ENCODE measurements at regions not wholly inside any gene's neighbourhood (a gene's known extent, or its start where the extent isn't known, plus 50 kb on each side); places are given as distances from the start of the nearest gene placed in this dataset.

GRCh38 chr5:89004379-89004778 lies 121.4 kb upstream of the MEF2C start:
- DNase-seq (ENCODE audit: low read depth) = no peak
- no peak overlapping the region for H3K4me3 ChIP-seq (ENCODE audit: low read depth, low read length)
- no peak for TF ChIP-seq CTCF (conservative IDR thresholded peaks at IDR 0.05; ENCODE audit: low read depth, low read length)

GRCh38 chr5:89003563-89004036 lies 120.6 kb upstream of the MEF2C start:
- H3K4me3 ChIP-seq (ENCODE audit: low read depth, low read length) = no peak overlapping the region
- no peak for DNase-seq (ENCODE audit: low read depth)
- no peak for TF ChIP-seq CTCF (conservative IDR thresholded peaks at IDR 0.05; ENCODE audit: low read depth, low read length)

- DNase-seq (ENCODE audit: low read depth) = no peak
- H3K4me3 ChIP-seq (ENCODE audit: low read depth, low read length) = no peak overlapping the region
- TF ChIP-seq CTCF (conservative IDR thresholded peaks at IDR 0.05; ENCODE audit: low read depth, low read length) = no peak
Measured at GRCh38 chr5:88999853-89000252, 116.9 kb upstream of the MEF2C start.

- no peak for TF ChIP-seq CTCF (conservative IDR thresholded peaks at IDR 0.05; ENCODE audit: low read depth, low read length)
- H3K4me3 ChIP-seq (ENCODE audit: low read depth, low read length) = no peak overlapping the region
- DNase-seq (ENCODE audit: low read depth) = no peak
Measured at GRCh38 chr5:88997937-88998336, 115.0 kb upstream of the MEF2C start.

- TF ChIP-seq CTCF (conservative IDR thresholded peaks at IDR 0.05; ENCODE audit: low read depth, low read length) = no peak
- DNase-seq (ENCODE audit: low read depth) = no peak
- H3K4me3 ChIP-seq (ENCODE audit: low read depth, low read length) = no peak overlapping the region
Measured at GRCh38 chr5:88984040-88984439, 101.1 kb upstream of the MEF2C start.

- no peak for DNase-seq (ENCODE audit: low read depth)
- H3K4me3 ChIP-seq (ENCODE audit: low read depth, low read length) = no peak overlapping the region
- no peak for TF ChIP-seq CTCF (conservative IDR thresholded peaks at IDR 0.05; ENCODE audit: low read depth, low read length)
Measured at GRCh38 chr5:88979726-88980125, 96.7 kb upstream of the MEF2C start.

- peak; percentile 65 for DNase-seq (ENCODE audit: low read depth)
- no peak for TF ChIP-seq CTCF (conservative IDR thresholded peaks at IDR 0.05; ENCODE audit: low read depth, low read length)
- no peak overlapping the region for H3K4me3 ChIP-seq (ENCODE audit: low read depth, low read length)
Measured at GRCh38 chr5:88979244-88979643, 96.3 kb upstream of the MEF2C start.
